GM13977 (cell line): ENCODE measurements at regions not wholly inside any gene's neighbourhood (a gene's known extent, or its start where the extent isn't known, plus 50 kb on each side); places are given as distances from the start of the nearest gene placed in this dataset.
"Not testable (repeated sequence)": the region's sequence is repeated elsewhere in the genome, so short reads cannot be mapped to it uniquely, and the experiment has no call there.

Source experiments
- DNase-seq: peaks from one replicate; pipeline ENCODE4 v3.0.0; 2012; ENCODE audit warnings: low spot score
- in situ Hi-C: fragments of 300-500 bp; cut with MboI; formaldehyde crosslinking; loops from one replicate; pipeline ENCODE4 v1.12.0; 2022; ENCODE audit warnings: low sequenced_read_pairs, low pct_unique_long_range_greater_than_20kb, mixed read lengths, inconsistent platforms; ENCODE audit not compliant: unreplicated experiment
- TF ChIP-seq, protein P1 (sequence below): IDR thresholded peaks from 2 replicates; pipeline ENCODE4 v1.5.1; 2012; ENCODE audit warnings: mild to moderate bottlenecking, control low read depth; ENCODE audit not compliant: insufficient read depth; ENCODE audit errors: extremely low read depth, missing control alignments

DNA sequence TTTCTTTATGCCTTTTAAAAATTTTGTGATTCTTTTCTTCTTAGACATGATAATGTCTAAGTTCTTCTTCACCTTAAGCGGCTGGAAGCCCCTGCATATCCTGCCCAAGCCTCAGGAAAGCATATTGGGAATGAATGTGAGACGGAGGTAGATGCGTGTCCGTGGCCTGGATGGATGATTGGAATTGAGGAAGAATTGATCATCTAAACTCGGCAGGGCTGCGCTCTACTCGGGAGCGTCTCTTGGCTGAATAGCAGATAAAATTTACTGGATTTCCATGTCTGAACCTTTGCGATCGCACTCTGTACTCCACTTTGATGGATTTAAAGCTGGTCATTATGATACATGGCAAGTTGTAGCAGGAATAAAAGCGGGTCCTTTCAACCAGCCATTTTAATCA is 406.7 kb upstream of the ONECUT1 start:
- in situ Hi-C loops, result no loop called here
- TF ChIP-seq, protein P1, sequence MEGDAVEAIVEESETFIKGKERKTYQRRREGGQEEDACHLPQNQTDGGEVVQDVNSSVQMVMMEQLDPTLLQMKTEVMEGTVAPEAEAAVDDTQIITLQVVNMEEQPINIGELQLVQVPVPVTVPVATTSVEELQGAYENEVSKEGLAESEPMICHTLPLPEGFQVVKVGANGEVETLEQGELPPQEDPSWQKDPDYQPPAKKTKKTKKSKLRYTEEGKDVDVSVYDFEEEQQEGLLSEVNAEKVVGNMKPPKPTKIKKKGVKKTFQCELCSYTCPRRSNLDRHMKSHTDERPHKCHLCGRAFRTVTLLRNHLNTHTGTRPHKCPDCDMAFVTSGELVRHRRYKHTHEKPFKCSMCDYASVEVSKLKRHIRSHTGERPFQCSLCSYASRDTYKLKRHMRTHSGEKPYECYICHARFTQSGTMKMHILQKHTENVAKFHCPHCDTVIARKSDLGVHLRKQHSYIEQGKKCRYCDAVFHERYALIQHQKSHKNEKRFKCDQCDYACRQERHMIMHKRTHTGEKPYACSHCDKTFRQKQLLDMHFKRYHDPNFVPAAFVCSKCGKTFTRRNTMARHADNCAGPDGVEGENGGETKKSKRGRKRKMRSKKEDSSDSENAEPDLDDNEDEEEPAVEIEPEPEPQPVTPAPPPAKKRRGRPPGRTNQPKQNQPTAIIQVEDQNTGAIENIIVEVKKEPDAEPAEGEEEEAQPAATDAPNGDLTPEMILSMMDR, result no peak
- DNase-seq, result no peak

DNA sequence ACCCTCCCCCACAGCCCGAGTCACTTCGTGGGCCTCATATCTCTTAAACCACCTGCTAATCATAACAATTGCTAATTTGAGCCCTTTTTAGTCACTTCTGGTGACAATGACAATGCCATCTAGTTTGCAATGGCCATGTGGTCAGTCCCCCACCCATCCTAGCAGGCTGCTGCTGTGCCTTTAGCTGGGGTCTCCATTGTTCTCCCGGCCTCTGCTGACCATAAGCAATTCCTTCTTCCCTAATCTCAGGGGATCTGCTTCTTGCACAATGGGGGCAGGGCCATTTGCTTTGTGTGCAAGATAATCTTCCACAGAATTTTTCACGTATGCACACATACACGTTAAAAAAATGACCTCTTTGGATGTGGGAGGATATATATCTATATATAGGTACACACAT is 406.1 kb upstream of the ONECUT1 start:
- in situ Hi-C loops, result no loop called here
- TF ChIP-seq, protein P1, result no peak
- DNase-seq, result no peak

DNA sequence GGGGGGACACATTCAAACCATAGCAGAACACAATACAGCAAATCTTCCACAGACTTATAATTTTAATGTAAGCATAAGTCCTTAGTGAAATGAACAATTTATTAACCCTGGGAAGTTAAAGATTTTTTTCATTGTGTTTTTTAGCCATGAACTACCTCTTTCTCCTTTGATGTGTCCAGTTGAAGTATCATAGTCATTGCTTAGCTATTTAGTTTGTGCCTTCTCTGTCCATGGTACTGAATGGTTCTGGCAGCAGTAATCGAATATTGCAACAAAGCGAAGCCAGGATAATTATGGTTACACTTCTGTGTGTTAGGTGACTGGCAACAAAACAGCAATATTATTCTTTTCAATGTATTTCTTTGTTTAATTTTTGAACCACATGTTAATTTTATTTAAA is 403.0 kb upstream of the ONECUT1 start:
- DNase-seq, result no peak
- in situ Hi-C loops, result no loop called here
- TF ChIP-seq, protein P1, result no peak

DNA sequence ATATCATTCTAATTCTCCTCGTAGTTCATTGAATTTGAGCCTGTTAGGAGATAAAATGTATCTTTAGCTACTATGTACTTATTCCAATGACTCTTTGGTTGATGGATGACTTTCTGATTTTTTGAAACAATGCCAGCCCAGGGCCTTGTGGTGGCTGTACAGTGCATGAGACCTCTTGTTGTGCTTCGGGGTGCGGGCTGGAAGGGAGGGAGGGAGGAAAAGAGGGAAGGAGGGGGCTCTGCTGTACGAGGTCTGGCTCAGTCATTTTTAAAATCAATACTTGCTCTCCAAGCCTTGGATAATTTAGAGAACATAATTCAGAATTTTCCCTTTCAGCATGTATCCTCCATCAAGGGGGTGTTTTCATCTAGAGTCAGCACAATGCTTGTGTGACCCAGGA is 399.7 kb upstream of the ONECUT1 start:
- DNase-seq, result no peak
- TF ChIP-seq, protein P1, result no peak
- in situ Hi-C loops, result no loop called here

DNA sequence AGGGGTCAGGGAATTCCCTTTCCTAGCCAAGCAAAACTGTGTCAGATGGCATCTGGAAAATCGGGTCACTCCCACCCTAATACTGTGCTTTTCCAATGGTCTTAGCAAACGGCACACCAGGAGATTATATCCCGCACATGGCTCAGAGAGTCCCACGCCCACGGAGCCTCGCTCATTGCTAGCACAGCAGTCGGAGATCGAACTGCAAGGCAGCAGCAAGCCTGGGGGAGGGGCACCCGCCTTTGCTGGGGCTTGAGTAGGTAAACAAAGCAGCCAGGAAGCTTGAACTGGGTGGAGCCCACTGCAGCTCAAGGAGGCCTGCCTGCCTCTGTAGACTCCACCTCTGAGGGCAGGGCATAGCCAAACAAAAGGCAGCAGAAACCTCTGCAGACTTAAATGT is 393.3 kb upstream of the ONECUT1 start:
- DNase-seq, in situ Hi-C loops: not testable (repeated sequence)

DNA sequence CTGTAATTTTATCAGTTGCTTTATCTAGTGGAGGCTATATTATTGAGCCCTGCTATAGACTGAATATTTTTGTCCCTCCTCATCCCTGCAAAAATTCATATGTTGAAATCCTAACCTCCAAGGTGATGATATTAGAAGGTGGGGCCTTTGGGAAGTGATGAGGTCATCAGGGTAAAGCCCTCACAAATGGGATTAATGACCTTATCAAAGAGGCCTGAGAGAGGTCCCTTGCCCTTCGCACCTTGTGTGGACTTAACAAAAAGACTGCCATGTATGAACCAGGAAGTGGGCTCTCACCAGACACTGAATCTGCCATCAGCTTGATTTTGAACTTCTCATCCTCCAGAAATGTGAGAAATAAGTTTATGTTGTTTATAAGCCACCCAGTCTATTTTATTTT is 381.4 kb upstream of the ONECUT1 start:
- no peak for DNase-seq
- TF ChIP-seq, protein P1, result no peak
- in situ Hi-C loops, result no loop called here

DNA sequence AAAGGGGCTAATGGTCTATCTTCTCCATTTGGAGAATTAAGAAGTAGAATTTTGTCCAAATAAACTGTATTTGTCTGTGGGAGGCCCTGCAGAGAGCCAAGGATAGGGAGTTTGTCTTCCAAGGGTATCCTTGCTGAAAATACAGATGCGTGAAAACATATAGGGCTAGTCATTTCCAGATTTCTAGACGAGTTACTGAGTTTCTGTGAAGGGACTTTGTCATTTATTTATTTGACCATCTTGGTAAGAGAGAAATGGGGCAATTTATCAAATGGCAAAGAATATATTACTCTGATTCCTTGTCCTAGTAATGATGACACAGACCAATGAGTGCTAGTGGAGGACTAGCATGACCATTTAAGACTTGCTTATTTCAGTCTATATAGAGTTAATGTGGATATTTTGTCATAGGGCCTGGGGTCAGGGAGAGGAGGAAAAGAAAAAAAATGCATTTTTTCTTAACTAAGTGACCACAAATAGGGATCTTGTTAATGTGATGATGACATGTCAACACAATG is 376.6 kb upstream of the ONECUT1 start:
- in situ Hi-C loops, result no loop called here
- DNase-seq, result no peak
- TF ChIP-seq, protein P1, result no peak
